ENCODE measurements at regions not wholly inside any gene's neighbourhood (a gene's known extent, or its start where the extent isn't known, plus 50 kb on each side); places are given as distances from the start of the nearest gene placed in this dataset.

DNA sequence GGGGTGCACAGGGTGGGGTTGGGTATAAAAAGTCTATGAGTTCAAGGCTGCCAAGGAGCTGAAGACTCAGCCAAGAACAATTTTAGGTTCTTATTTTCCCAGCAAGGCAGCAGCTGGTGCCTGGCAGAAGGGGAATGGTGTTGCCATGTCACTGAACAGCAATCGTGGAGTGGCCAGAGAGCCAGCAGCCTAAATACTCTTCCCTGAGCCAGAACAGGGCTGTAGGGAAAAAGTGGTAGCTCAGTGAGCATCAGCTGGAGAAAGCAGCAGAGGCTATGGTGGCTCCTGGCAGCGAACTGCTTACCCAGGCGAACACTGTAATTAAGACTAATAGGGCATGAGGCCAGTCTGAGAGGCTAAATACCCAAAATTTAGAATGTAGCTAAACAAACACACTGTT is 334.9 kb downstream of the RMST start:
- DNase-seq, result no peak
- Histone ChIP-seq H3K9me3 (ENCODE audit: severe bottlenecking) (no peaks in the 10 kb centered on the region), H3K4me3 (ENCODE audit: low read depth, low read length) (no peak overlapping the region), H3K36me3 (no peaks in the 10 kb centered on the region), H3K27me3 (ENCODE audit: insufficient read depth, low read depth, severe bottlenecking) (peaks cover 2% of the 10 kb centered on the region), H3K27ac (no peak overlapping the region)
- TF ChIP-seq, protein P1, sequence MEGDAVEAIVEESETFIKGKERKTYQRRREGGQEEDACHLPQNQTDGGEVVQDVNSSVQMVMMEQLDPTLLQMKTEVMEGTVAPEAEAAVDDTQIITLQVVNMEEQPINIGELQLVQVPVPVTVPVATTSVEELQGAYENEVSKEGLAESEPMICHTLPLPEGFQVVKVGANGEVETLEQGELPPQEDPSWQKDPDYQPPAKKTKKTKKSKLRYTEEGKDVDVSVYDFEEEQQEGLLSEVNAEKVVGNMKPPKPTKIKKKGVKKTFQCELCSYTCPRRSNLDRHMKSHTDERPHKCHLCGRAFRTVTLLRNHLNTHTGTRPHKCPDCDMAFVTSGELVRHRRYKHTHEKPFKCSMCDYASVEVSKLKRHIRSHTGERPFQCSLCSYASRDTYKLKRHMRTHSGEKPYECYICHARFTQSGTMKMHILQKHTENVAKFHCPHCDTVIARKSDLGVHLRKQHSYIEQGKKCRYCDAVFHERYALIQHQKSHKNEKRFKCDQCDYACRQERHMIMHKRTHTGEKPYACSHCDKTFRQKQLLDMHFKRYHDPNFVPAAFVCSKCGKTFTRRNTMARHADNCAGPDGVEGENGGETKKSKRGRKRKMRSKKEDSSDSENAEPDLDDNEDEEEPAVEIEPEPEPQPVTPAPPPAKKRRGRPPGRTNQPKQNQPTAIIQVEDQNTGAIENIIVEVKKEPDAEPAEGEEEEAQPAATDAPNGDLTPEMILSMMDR (IDR thresholded peaks at IDR 0.05; ENCODE audit: low read depth, low read length), result no peak

- Histone ChIP-seq H3K4me3 (ENCODE audit: low read depth, low read length) (no peak overlapping the region), H3K9me3 (ENCODE audit: severe bottlenecking) (no peaks in the 10 kb centered on the region), H3K27me3 (ENCODE audit: insufficient read depth, low read depth, severe bottlenecking) (peaks cover 2% of the 10 kb centered on the region), H3K27ac (no peak overlapping the region), H3K36me3 (no peaks in the 10 kb centered on the region)
- TF ChIP-seq, protein P1 (IDR thresholded peaks at IDR 0.05; ENCODE audit: low read depth, low read length), result no peak
- no peak for DNase-seq
These were observed 338.0 kb downstream of the RMST start for GRCh38 chr12:97800561-97800960.

DNA sequence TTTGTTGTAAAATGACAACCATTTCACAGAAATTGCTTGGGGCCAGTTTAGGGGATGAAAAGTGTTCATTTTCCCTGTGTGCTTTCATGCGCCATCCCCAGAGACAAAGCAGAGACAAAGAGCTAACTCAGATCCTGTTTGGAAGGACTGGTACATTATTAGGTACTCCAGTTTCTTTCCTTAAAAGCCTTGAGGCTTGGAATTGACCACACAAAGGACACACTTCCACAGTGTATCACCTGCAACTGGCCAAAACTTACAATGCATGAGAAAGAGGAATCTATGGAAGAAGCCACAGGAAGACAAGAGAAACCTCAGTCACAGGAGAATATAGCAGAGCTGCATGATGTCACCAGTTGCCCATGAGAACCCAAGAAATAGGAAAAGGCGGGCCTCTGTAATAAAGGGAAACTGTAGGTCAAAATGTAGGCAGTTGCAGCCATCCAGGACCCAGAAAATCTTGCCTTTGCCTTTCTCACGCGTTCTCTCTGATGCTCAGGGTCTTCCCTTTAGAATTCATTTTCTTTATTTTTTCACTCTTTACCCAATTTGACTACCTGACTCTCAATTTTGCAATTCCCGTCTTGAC is 339.0 kb downstream of the RMST start:
- TF ChIP-seq, protein P1 (IDR thresholded peaks at IDR 0.05; ENCODE audit: low read depth, low read length), result no peak
- DNase-seq, result no peak
- Histone ChIP-seq H3K4me3 (ENCODE audit: low read depth, low read length) (no peak overlapping the region), H3K27me3 (ENCODE audit: insufficient read depth, low read depth, severe bottlenecking) (peaks cover 2% of the 10 kb centered on the region), H3K9me3 (ENCODE audit: severe bottlenecking) (no peaks in the 10 kb centered on the region), H3K27ac (no peak overlapping the region), H3K36me3 (no peaks in the 10 kb centered on the region)

DNA sequence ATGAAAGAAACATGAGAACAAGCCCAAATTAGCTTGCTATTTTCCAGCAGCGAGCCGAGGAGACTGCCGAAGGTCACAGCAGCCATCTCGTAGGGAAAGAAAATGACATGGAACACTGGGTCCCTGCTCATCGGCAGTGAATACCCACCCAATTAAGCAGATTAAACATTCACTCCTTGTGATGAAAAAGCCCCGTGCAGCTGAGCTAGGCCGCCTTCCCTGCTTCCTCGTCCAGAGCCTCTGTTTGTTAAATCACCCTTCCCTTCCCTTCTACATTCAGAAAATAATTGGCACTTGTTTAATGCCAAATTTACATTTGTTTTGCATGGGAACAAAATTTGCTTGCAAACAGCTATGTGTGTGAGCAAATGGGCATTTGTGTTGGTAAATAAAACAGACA is 342.5 kb downstream of the RMST start:
- peaks cover 5% of the 10 kb centered on the region for H3K27me3 ChIP-seq (ENCODE audit: insufficient read depth, low read depth, severe bottlenecking)
- no peak for DNase-seq
- H3K4me3 ChIP-seq (ENCODE audit: low read depth, low read length), result no peak overlapping the region
- TF ChIP-seq, protein P1 (IDR thresholded peaks at IDR 0.05; ENCODE audit: low read depth, low read length), result no peak
- no peaks in the 10 kb centered on the region for H3K9me3 ChIP-seq (ENCODE audit: severe bottlenecking)
- H3K36me3 ChIP-seq, result no peaks in the 10 kb centered on the region
- no peak overlapping the region for H3K27ac ChIP-seq

- Histone ChIP-seq H3K9me3 (ENCODE audit: severe bottlenecking) (no peaks in the 10 kb centered on the region), H3K4me3 (ENCODE audit: low read depth, low read length) (no peak overlapping the region), H3K27ac (no peak overlapping the region), H3K36me3 (no peaks in the 10 kb centered on the region), H3K27me3 (ENCODE audit: insufficient read depth, low read depth, severe bottlenecking) (no peaks in the 10 kb centered on the region)
- TF ChIP-seq, protein P1 (IDR thresholded peaks at IDR 0.05; ENCODE audit: low read depth, low read length), result no peak
- DNase-seq, result no peak
These were observed 350.7 kb downstream of the RMST start for GRCh38 chr12:97813301-97813700.

DNA sequence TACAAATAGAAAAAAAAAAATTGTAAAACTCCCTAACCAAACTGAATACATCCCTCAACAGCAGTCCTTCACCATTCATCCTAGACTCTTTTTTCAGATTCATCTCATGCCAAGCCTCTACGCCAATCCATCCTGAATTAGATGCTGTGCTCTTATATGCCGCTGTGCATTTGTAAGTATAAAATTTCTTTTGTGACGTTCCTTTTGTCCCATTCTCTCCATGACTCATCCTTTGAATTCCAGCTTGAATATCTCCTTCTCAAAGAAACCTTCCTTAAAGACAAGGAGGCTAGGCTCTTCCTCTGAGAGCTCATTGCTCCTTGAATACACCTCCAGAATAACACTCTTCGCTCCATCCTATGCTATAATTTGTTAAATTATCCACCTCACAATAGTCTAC is 359.2 kb downstream of the RMST start:
- no peak for DNase-seq
- Histone ChIP-seq H3K9me3 (ENCODE audit: severe bottlenecking) (no peaks in the 10 kb centered on the region), H3K4me3 (ENCODE audit: low read depth, low read length) (no peak overlapping the region), H3K27ac (no peak overlapping the region), H3K27me3 (ENCODE audit: insufficient read depth, low read depth, severe bottlenecking) (no peaks in the 10 kb centered on the region), H3K36me3 (no peaks in the 10 kb centered on the region)
- TF ChIP-seq, protein P1 (IDR thresholded peaks at IDR 0.05; ENCODE audit: low read depth, low read length), result no peak

All from WERI-Rb-1 (cell line).